Stimulated activated CD4-positive, alpha-beta T cell treated with anti-CD3 and anti-CD28 coated beads, Interleukin-1b, Interleukin-23, amount 100 ng/mL, for 1 hour (primary cell): ENCODE measurements at regions not wholly inside any gene's neighbourhood (a gene's known extent, or its start where the extent isn't known, plus 50 kb on each side); places are given as distances from the start of the nearest gene placed in this dataset.

Experiments used
- DNase-seq, 2 donors: peaks; one replicate each; pipeline ENCODE4 v3.0.0-alpha.2; 2020; ENCODE audit warnings: low read depth in 2 of 2

DNA sequence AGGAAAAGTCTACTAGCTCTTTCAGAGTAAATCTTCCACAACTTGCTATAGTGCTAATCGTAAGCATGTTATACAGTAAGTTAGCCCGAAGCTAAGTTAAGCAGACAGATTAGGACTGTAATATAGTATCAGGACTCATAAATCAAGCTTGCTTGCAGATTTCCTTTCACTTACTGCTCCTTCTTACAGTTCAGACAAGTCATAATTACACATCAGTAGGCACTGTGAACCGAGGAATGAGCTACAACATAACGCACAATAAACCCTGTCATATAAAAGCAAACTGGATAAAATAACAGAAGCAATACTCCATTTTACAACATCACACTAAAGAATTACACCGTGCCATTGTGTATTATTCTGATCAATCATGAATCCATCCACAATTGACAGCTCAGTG lies 832.6 kb upstream of the ZEB2 start:
- no peak for DNase-seq

DNA sequence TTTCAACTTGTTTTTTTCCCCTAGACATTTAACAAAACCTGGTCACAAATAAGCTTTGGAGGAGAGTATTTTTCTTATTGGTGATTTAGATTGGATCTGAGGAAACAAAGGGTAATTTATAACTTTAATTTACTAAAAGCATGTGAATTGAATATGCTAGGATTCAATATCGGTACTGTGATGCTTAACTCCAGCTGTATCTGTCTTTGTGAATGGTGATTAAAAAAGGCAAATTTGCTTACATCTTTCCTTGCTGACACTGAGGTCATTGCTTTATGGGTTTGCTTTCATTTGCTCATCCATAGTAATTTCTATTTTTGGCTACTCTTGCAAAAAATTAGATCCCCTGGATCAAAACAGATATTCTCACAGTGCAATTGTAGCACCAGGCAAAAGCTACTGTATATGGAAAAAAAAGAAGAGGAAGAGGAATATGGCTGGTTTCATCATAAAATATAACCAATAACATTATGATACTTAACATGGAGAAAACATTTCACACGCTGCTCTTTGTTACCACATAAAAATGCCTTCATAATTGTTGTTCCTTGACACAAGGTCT lies 832.0 kb upstream of the ZEB2 start:
- DNase-seq, result no peak

DNA sequence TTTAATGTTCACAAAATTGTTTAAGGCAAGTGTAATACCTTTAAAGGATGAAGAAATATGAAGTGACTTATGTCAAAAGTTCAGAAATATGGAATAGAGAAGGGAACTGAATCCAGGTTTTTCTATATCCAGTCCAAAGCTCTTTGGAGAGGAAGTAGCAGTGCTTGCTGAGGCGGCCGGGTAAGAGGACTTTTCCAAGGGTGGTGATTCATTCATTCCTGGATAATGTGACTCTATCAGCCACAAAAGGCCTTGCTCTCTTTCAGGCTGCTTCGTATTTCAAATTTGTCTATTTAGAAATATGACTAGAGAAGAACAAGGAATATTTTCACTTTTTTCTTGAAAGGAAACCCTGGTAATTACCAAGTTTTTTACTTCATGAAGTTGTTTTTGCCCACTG lies 830.1 kb upstream of the ZEB2 start:
- DNase-seq, result no peak

DNA sequence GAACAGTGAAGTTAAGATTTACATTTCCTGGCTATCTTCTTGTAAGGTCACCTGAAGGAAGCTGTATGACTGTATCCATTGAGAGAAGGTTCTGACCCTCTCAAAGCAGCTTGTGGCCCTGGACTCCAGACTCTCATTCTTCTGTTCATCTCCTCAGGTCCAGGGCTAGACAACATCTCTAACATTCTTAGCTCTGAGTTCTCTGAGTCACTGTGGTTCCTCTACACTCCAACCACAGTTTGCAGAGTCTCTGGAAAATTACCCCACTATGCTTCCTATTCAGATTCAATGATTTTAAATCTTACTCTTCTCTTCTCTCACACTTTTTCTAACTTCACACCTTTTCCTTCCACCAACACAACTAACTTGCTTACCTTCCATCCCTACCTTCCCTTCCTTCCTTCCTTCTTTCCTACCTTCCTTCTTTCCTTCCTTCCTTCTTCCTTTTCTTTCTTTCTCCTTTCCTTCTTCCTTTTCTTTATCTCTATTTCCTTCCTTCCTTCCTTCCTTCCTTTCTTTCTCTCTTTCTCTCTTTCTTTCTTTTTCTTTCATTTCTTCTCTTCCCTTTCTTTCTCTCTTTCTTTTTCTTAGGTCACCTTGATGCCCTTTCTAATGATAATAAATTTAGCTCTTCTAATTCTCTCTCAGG lies 824.3 kb upstream of the ZEB2 start:
- DNase-seq, result no peak

DNA sequence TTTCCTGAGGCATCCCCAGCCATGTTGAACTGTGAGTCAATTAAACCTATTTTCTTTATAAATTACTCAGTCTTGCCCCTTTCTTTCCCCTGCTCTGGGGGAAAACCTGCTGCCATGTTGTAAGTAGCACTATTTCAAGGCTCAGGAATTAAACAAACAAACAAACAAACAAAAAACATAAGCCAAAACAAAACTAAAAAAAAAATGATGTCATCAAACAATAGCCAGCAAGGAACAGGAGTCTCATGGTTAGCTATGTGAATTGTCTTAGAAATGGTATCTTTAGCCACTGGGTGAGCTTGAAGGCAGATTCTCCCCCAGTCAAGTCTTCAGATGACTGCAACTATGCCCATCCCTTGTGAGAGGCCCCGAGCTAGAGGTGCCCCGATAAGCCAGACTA lies 823.4 kb upstream of the ZEB2 start:
- DNase-seq, result no peak

DNA sequence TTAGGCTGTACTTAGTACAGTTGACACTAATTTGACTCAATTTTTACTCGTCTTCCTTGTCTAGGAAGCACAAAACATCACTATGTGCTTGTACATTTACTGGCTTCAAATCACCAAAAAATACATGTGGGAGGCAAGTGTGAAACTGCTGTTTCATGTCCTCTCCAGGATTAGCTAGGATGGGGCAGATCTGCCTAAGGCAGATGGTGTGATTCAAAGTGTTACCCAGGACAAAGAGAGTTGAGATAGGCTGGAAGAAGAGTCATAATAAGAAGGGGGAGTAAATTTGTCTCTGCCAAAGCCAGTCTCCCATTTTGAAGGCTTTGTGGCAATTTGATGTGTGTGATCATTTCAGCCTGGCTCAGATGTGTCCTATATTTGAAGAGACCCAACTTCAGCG lies 821.6 kb upstream of the ZEB2 start:
- DNase-seq, result no peak

DNA sequence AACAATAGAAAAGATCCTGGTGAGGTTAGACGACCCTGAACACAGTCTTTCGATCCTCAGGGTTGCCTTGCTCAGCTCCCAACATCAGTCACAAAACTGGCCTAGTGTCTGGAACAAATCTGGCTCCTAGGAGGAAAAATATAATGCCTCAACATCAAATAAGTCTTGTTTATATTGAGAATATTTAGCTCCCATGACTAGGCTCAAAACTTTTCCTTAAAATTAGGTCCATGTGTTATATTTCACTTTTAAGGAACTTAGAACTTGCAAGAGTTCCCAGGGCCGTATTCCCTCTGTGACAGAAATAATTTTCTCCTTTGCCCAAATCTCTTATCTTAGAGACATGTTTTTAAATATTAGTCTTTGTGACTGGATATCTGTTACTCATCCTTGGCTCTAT lies 819.7 kb upstream of the ZEB2 start:
- DNase-seq, result no peak

DNA sequence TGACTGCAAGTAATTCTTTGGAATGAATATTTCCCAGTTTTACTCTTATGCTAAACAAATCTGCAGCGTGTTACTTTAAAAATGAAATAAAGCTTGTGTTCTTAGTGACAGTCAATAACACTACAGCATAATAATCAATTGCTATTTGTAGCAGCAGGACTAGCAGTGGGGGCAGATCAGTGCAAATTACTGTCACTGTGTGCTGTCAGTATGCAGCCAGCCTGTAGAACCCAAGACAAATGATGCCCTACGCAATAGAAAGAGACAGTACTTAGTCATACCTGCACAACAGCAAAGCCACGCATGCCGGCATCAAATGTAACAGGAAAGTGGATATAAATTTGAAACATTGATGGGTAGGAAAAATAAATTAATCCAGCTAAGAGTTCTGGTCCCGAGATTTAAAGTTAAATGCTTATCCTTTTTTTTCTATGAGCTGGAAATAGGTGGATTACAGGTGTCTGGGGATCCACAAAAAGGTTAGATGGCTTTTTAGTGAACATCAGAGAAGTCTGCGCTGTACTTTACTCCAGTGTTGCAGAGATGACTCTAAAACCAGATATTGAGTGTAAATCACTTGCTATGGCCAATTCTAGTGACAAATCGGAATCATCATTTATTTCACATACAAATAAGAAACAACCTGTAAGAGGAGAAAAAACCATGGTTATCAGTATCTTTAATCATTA lies 812.4 kb upstream of the ZEB2 start:
- DNase-seq, result no peak

DNA sequence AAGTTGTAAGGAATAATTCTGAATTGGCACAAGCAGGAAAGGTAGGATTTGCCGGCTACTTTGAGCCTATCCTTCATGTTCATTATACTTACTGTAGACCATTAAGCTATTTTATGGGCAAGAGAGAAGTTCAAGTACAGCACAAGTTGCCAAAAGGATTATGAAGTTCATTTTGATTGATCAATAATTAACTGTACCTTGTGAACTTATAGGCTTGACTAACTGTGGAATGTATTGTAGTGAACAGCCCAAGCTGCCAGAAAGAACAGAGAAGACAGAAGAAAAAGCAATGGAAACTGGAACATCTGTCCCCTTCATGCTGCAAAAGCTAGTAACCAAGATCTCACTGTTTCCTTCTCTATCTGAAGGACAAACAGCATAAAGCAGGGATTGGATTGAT lies 810.1 kb upstream of the ZEB2 start:
- DNase-seq, result no peak

DNA sequence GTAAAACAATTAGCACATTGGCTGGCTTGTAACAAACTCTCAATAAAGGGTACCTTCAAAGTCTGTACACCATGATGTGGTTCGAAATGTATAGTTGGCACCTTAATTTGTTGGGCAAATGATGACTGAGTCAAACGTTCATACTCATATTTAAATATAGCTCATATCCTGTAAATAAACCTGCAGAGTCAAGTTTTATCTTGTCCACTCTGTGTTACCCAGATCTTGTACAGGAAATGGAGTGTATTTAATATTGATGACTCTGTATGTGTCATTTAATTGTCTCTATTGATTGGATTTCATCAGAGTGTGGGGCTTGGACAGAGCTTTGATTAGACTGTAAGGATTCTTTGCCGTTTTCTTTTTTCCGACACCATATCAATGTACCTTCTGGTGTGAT lies 805.6 kb upstream of the ZEB2 start:
- no peak for DNase-seq

DNA sequence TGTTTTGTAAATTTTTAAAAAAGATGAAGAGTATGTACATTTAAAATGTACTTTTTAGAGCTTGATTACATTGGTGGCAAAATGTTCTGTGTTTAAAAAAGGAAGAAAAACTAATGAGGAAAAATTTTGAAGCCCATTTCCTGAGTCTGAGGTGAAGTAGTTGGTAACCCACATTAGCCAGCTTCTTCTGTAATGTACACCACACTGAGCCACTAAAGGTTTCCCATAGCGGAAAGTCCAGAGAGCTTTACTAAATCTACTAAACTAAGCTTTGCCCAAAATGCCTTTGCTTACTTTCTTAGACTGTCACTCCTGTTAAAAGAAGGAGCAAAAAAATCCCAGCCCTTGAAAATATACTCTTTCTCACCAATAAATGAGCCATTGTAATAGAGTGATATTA lies 804.8 kb upstream of the ZEB2 start:
- DNase-seq, result no peak

DNA sequence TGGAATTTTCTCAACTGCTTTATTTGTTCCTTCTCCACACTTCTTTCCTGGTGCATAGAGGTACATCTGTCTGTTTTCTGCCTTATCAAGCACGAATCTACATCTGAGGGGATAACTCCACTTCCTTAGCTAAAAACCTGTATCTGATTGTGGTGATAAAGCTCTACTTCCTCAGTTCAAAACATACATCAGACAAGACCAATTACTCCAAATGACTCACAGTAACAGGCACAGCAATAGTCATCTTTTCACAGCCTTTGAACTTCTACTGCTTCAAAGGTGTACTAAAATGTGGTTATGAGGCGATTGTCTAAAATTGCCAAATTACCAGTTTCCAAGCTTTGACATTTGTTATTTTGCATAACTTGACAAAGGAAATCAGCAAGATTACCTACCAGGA lies 803.6 kb upstream of the ZEB2 start:
- no peak for DNase-seq

DNA sequence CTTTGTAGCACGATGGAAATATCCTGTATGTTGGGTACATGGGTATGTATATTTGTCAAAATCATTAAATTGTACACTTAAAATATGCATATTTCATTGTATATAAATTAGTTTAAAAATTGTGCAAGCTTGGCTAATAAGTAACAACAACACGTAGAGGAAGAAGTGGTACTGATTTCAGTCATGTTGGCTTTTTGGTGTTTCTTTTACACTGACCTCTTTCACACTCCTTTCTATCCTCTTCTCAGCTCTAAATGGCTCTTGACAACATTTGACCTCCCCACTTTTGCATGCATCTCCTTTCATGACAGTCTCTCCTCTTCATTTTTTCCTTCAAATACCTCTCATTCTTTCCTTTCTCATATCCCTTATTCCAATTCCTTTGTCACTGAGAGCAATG lies 801.4 kb upstream of the ZEB2 start:
- DNase-seq, result no peak

DNA sequence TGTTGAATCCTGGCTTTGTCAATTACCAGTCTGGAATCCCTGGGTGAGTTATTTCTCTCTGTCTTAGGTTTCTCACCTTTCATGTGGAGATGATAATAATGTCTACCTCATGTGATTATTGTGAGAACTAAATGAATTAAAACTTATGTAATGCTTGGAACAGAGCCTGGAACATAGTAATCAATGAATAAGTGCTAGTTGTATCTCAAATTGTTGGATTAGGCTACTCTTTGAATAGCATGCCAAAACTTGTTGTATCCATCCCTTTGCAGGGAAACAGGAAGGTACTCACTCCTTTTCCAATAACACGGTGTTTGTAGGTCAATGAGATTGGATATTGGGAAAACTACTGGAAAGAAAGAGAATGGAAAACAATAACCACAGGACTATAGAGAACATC lies 796.6 kb upstream of the ZEB2 start:
- DNase-seq, result no peak

DNA sequence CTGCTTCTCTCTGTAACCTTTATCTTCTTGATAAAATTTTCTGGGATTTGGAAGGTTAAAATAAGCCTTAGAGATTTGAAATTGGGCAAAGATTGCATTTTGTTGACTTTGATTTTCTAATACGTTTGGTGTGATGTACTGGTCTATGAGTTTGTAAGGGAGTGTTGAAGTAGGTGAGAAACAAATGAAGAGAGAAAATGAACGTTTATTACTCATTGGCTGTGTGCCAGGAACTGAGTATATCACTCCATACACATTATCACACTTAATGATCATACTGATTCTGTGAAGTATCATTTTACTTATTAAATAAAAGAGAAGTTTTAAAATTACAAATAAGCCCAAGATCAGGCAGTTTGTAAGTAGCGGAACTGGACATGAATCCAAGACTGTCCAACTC lies 795.1 kb upstream of the ZEB2 start:
- DNase-seq, result no peak

DNA sequence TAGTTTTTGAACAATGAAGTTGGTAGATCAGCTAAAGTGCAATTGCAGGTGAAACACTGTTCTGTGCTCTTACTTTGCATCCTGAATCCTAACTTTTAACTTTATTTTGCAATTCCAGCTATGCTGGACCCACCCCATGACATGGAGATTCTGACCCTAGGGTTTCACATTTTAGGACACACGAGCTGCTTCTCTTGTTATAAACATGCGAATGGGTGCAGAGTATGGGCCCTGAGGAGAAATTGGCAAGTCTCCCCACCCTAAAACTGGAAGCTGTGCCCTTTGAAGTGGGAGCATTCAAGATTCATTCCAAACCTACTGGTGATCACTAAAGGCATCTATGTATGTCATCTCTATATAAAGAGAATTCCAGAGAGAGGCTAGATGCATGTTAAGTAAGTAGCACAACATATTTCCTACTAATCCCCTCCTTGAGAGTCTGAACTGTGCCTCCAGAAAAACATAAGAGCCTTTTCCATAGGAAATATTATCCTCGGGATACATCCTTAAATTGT lies 794.3 kb upstream of the ZEB2 start:
- DNase-seq, result no peak

DNA sequence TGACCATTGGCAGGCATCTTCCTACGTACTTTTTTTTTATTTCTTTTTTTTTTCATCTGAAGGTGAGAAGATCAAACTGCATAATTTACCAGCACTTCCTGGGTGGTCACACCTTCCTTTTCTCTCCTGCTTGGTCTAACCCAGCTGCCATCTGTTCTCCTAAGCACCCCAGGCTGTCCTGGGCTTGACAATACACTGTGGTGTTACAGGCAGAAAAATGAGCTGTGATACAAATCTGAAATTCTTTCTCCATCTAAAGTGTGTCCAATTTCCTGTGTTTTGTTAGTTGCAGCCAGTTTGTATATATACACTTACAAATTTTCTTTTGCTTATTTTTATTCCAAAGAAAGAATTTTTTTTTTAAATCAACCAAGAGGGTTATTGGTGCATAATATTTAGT lies 786.0 kb upstream of the ZEB2 start:
- no peak for DNase-seq

DNA sequence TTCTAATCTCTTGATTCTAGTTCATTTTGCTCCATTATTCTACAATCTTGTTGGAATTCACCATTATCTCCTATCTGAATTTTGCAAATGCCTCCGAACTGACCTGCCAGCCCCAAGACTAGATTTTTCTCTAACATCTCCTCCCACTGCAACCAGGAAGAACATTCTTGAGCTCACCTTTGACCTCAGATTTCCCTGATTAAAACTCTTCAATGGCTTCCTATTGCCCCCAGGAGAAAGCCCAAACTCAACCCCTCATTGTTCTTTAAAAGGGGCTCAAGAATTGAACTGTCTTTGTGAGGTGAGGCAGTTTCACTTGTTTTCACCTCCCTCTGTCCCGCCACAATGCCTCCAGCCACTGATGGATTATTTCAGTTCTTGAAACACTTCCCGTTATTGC lies 784.6 kb upstream of the ZEB2 start:
- DNase-seq, result no peak

DNA sequence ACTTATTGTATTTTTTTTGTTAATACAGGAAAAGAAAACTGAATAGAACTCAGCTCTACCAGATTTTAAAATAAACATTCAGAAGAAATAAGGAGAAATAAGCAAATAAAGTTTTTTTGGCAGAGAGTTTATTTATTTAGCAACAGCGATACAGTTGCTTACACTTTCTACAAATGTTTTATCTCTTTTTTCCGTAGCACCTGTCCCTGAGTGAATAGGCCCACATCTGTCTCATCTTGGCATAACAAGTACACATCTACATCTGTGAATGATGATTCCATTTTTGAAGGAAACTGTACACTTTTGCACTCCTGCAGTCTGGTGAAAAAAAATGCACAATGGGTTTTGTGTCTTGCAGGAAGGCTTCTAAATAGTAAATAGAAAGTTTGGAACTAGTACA lies 783.6 kb upstream of the ZEB2 start:
- DNase-seq, result no peak

DNA sequence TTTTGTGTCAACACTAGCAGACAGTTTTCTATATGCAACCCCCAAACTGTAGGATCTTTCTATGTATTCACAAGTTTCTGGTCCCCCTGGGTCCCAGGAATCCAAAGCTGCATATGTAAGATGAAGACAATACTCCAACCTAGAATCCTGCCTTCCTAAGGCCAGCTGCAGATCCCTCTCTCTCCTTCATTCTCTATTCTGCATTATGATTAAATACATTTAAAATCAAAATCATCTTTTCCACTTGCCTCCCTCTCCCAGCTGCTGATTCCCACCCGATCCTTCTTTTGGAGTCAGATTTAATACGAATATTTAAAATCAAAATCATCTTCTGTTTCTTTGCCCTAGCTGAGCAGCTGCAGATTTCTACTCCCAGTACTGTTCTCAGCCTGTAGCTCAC lies 783.0 kb upstream of the ZEB2 start:
- no peak for DNase-seq

DNA sequence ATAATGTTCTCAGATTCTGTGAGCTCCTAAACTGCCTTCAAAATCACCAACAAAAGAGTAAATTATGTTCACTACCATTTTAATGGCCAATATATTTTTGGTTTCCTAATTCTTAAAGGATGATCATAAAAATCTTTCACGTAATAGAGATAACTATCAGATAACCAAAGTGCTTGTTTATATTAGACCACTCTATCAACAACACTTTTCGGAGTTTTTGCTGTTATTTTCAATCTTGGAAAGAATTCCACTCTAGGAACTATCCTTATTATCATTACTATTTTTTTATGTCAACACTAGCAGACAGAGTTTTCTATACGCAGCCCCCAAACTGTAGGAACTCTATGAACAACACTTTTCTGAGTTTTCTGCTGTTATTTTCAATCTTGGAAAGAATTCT lies 782.5 kb upstream of the ZEB2 start:
- no peak for DNase-seq

DNA sequence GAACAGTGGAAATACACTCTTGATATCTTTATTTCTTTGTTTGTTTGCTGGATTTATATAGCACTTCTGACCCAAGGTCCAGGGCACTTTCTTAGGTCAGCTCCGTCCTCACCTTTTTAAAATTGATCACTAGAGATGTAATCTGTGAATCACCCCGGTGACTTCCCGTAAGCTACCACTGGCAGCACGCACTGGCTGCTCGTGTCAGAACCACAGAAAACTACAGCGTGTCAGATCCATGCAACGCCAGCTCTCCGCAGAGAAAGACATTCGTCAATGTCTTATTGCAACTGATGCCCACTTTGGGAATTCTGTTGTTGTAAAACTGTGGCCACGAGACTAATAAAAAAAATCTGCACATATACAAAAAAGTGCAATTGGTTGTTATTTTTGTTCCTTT lies 779.4 kb upstream of the ZEB2 start:
- DNase-seq, result no peak

DNA sequence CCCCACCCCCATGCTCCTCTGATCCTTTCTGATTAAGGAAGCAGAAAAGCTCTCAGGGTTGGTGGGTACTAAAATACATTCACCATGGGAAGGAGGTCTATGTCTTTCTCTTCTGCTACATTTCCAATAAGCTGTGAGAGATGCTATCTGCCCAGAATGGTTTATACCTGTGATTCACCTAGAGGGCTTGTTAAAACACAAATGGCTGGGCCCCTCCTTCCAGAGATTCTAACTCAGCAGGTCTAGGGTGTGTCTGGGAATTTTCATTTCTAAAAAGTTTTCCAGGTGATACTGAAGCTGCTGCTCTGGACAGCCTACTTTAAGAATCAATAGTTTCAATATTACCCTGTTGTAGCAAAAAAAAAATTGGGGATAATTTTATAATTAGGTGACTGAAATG lies 772.2 kb upstream of the ZEB2 start:
- DNase-seq, result no peak

DNA sequence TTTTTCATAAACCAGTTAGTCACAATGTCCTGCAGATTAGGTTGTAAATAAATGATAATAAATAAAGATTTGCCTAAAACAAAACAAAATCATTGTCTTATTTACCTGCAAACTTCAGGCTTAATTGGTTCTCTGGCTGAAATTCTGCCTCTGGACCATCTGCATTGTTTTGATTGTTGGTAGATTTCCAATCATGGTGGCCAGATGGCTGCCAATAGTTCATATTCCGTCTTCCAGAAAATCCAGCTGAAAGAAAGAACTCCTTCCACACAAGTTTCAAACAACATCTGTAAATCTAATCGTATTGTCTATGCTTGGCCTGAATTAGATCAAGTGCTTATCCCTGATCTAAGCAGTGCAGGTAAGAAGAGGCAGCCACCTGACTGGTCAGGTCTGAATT lies 771.1 kb upstream of the ZEB2 start:
- no peak for DNase-seq
